SU-DHL-6 (cell line): ENCODE measurements at regions not wholly inside any gene's neighbourhood (a gene's known extent, or its start where the extent isn't known, plus 50 kb on each side); places are given as distances from the start of the nearest gene placed in this dataset.

Experiments used
- H2AFZ ChIP-seq: fragments of 200-600 bp; sonication (generic); 2 replicates; pipeline ENCODE4 v1.6.1; 2014; ENCODE audit warnings: low read depth, mild to moderate bottlenecking, moderate library complexity, mixed read lengths, antibody characterized with exemption, low read length; ENCODE audit not compliant: severe bottlenecking
- H3F3A ChIP-seq: fragments of 200-600 bp; shearing (Covaris generic); 2 replicates; pipeline ENCODE4 v1.6.0; 2016; ENCODE audit warnings: antibody characterized with exemption, mild to moderate bottlenecking; ENCODE audit not compliant: insufficient read depth
- H3K27ac ChIP-seq: fragments of 200-600 bp; sonication (generic); 2 replicates; pipeline ENCODE4 v1.5.1; 2016; ENCODE audit warnings: low read depth, mild to moderate bottlenecking, low read length, moderate library complexity, mixed read lengths
- H3K27me3 ChIP-seq: fragments of 200-600 bp; sonication (generic), shearing (Covaris generic); 2 replicates; pipeline ENCODE4 v1.6.0; 2014; ENCODE audit warnings: mild to moderate bottlenecking, low read length
- H3K36me3 ChIP-seq: fragments of 200-600 bp; sonication (generic); 2 replicates; pipeline ENCODE4 v1.6.1; 2014; ENCODE audit warnings: mild to moderate bottlenecking, low read length, mixed read lengths
- H3K4me2 ChIP-seq: fragments of 300-600, 200-600 bp; shearing (Covaris generic), sonication (generic); 2 replicates; pipeline ENCODE4 v1.6.0; 2014; ENCODE audit warnings: low read length, low read depth, mild to moderate bottlenecking; ENCODE audit not compliant: poor library complexity, severe bottlenecking
- H3K4me3 ChIP-seq: fragments of 200-600 bp; sonication (generic); 2 replicates; pipeline ENCODE4 v1.5.1; 2014; ENCODE audit warnings: antibody characterized with exemption, low read length, mild to moderate bottlenecking, mixed read lengths; ENCODE audit not compliant: insufficient read depth, poor library complexity, severe bottlenecking
- H3K79me2 ChIP-seq: fragments of 200-600 bp; sonication (generic); 2 replicates; pipeline ENCODE4 v1.6.1; 2014; ENCODE audit warnings: mild to moderate bottlenecking, low read length, moderate library complexity; ENCODE audit not compliant: insufficient read depth
- H3K9ac ChIP-seq: fragments of 200-600 bp; sonication (generic); 2 replicates; pipeline ENCODE4 v1.7.0; 2014; ENCODE audit warnings: mild to moderate bottlenecking, low read length
- H3K9me2 ChIP-seq: fragments of 200-600 bp; sonication (generic); replicated peaks from 2 replicates; pipeline ENCODE4 v1.6.1; 2014; ENCODE audit warnings: low read length; ENCODE audit not compliant: insufficient read depth
- H3K9me3 ChIP-seq: fragments of 200-600 bp; sonication (generic); 2 replicates; pipeline ENCODE4 v1.6.1; 2014; ENCODE audit warnings: low read length, mixed read lengths; ENCODE audit not compliant: insufficient read depth
- H4K20me1 ChIP-seq: fragments of 200-600 bp; sonication (generic); 2 replicates; pipeline ENCODE4 v1.6.1; 2014; ENCODE audit warnings: low read depth, mild to moderate bottlenecking, antibody characterized with exemption, low read length, moderate library complexity, mixed read lengths
- CTCF ChIP-seq: fragments of 200-600 bp; sonication (generic); IDR thresholded peaks from one replicate; pipeline ENCODE4 v1.5.1; 2017; ENCODE audit warnings: antibody characterized with exemption, mild to moderate bottlenecking, low read length, moderate library complexity; ENCODE audit not compliant: insufficient read depth, poor library complexity, severe bottlenecking
- EZH2phosphoT487 ChIP-seq: fragments of 200-600 bp; sonication (generic), shearing (Covaris generic); conservative IDR thresholded peaks from 2 replicates; pipeline ENCODE4 v1.6.1; 2018; ENCODE audit warnings: mild to moderate bottlenecking, antibody characterized with exemption, low read length, moderate library complexity, mixed read lengths

DNA sequence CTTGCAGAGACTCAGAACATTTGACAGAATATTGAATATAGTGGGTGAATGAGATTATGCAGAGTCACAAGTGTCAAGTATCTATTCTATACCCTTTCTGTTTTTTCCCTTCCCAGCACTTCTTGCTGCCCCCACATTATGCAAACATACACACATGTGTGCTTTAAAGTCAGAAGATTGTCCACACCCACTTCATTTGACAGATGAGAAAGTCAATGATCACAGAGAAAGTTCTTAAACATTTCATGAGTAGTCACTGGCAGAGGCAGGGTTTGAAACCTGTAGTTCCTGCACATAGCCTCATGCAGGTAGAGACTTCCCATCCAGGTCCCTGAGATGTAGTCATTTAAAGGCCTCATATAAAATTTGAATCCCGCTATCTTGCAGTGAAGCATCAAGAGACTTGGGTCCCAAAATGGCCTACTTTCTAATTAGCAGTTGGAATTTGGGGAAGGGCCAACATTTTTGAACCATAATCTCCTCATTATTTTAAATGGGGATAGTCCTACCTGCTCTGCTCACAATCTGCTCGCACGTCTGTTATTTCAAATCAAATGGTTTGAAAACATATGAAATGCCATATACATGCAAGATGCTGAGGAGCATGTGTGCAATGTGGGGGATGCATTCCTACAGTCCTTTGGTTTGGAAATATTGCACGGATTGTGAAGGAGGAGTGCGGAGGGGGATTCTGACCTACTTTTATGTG lies 217.8 kb downstream of the STK31 start:
- H3K27me3 ChIP-seq, result no peaks in the 10 kb centered on the region
- no peaks in the 10 kb centered on the region for H3K36me3 ChIP-seq
- TF ChIP-seq EZH2phosphoT487 (no peak), CTCF (no peak)
- H3K27ac ChIP-seq, result no peak overlapping the region
- H2AFZ ChIP-seq, result no peak overlapping the region
- no peaks in the 10 kb centered on the region for H3K9me3 ChIP-seq
- no peak overlapping the region for H3K9ac ChIP-seq
- H3K4me3 ChIP-seq, result no peak overlapping the region
- H3K79me2 ChIP-seq, result no peaks in the 10 kb centered on the region
- no peak overlapping the region for H3K4me2 ChIP-seq
- no peaks in the 10 kb centered on the region for H4K20me1 ChIP-seq
- H3K9me2 ChIP-seq, result no peaks in the 10 kb centered on the region
- H3F3A ChIP-seq, result no peaks in the 10 kb centered on the region

DNA sequence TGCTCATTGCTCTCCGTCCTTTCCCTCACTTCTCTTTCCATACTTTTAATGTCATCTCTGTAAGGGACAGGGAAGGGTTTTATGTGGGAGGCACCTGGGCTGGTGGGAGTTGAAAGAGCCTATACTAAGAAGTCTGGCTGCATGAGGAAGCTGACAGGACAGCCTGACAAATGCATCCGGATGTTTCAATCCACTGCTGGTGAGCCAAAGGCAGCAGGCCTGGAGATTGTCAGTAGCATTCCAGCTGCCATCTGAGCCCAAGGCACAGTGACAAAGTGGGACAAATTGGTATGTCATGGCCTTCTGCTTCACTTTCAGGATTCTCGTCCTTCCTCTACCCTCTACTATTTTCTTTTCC lies 218.4 kb downstream of the STK31 start:
- H3K27ac ChIP-seq, result no peak overlapping the region
- no peak overlapping the region for H3K4me3 ChIP-seq
- H3F3A ChIP-seq, result no peaks in the 10 kb centered on the region
- H3K27me3 ChIP-seq, result no peaks in the 10 kb centered on the region
- TF ChIP-seq CTCF, result no peak
- no peak for TF ChIP-seq EZH2phosphoT487
- H3K79me2 ChIP-seq, result no peaks in the 10 kb centered on the region
- H3K36me3 ChIP-seq, result no peaks in the 10 kb centered on the region
- no peaks in the 10 kb centered on the region for H3K9me2 ChIP-seq
- no peak overlapping the region for H3K9ac ChIP-seq
- no peak overlapping the region for H2AFZ ChIP-seq
- H3K4me2 ChIP-seq, result no peak overlapping the region
- no peaks in the 10 kb centered on the region for H4K20me1 ChIP-seq
- no peaks in the 10 kb centered on the region for H3K9me3 ChIP-seq

DNA sequence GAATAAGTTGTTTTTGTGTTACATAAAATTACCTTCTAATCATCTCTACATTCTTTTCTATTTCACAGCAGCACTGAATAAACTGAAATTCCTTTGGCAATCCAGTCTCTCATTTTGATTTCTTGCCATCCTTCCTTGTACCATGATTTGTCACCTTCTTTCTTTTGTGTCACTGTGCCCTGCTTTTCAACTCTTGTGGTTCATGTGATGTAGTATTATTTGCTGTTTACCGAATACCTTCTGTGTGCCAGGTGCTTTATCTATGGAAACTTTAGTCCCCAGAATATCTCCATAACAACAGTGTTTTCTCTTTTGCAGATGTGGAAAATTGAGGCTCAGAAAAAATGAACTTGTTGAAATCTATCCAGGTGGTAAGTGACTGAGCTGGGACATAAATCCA lies 220.3 kb downstream of the STK31 start:
- no peak for TF ChIP-seq EZH2phosphoT487
- no peak for TF ChIP-seq CTCF
- Histone ChIP-seq H4K20me1 (no peaks in the 10 kb centered on the region), H2AFZ (no peak overlapping the region), H3K79me2 (no peaks in the 10 kb centered on the region), H3K9me2 (no peaks in the 10 kb centered on the region), H3K4me3 (no peak overlapping the region), H3K9ac (no peak overlapping the region), H3K36me3 (no peaks in the 10 kb centered on the region), H3K27me3 (no peaks in the 10 kb centered on the region), H3F3A (no peaks in the 10 kb centered on the region), H3K27ac (no peak overlapping the region), H3K4me2 (no peak overlapping the region), H3K9me3 (no peaks in the 10 kb centered on the region)
